Fibroblast of the aortic adventitia (primary cell): ENCODE measurements at regions not wholly inside any gene's neighbourhood (a gene's known extent, or its start where the extent isn't known, plus 50 kb on each side); places are given as distances from the start of the nearest gene placed in this dataset.

Experiments
- DNase-seq: peaks from one replicate; pipeline ENCODE4 v3.0.0-alpha.2; 2010; ENCODE audit warnings: low read depth
- H3K4me3 ChIP-seq: 2 replicates; pipeline ENCODE4 v1.5.1; 2011; ENCODE audit warnings: low read depth, mild to moderate bottlenecking, control low read depth, low read length, moderate library complexity
- CTCF ChIP-seq: IDR thresholded peaks from 2 replicates; pipeline ENCODE4 v1.5.1; 2011; ENCODE audit warnings: mild to moderate bottlenecking, low read length, control low read depth, inconsistent platforms; ENCODE audit not compliant: insufficient read depth

DNA sequence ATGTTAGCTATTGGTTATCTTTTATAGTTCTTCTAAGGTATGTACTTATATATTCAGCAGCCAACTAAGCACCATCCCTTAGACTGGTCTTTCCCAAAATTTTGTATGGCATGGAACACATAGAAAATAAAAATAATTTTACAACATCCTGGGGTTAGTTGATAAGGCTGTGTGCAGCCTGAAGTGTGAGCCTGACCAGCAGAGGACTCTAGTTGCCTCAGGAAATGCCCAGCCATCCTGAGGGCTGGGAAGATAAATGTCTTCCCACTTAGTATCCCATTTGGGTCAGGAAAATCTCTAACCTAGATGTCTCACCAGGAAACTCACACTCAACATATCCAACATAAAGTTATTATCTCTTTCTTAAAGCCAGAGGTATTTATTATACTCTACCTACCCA, 251.4 kb upstream of the POF1B start:
- DNase-seq, result no peak
- no peak for TF ChIP-seq CTCF
- H3K4me3 ChIP-seq, result no peak overlapping the region

DNA sequence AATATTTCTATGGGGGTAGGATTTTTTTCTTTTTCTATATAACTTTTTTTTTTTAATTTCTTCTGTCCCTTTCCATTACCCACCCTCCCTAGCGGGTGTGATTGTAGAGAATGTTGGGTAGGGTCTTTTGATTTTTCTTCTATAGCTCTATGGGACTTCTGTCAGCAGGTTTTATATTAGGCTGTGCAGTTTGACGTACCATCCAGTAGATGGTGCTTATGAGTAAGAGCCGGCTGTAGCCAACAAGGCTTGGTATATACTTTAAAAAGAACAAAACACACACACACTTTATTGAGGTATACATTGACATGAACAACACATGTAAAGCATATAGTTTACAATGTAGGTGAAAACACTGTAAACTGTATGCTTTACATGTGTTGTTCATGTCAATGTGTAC, 247.9 kb upstream of the POF1B start:
- peak; percentile 39 for TF ChIP-seq CTCF
- DNase-seq, result peak; percentile 2
- H3K4me3 ChIP-seq, result no peak overlapping the region

DNA sequence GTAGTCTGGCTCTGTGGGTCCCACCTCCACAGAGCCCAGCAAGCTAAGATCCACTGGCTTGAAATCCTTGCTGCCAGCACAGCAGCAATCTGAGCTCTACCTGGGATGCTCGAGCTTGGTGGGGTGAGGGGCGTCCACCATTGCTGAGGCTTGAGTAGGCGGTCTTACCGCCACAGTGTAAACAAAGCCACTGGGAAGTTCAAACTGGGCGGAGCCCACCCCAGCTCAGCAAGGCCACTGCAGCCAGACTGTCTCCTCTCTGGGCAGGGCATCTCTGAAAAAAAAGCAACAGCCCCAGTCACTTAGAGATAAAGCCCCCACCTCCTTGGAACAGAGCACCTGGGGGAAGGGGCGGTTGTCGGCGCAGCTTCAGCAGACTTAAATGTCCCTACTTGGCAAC, 243.2 kb upstream of the POF1B start:
- no peak for DNase-seq
- TF ChIP-seq CTCF, result no peak
- H3K4me3 ChIP-seq, result no peak overlapping the region

- no peak for DNase-seq
- no peak for TF ChIP-seq CTCF
- no peak overlapping the region for H3K4me3 ChIP-seq
These were observed 241.0 kb upstream of the POF1B start for GRCh38 chrX:85620466-85620865.

DNA sequence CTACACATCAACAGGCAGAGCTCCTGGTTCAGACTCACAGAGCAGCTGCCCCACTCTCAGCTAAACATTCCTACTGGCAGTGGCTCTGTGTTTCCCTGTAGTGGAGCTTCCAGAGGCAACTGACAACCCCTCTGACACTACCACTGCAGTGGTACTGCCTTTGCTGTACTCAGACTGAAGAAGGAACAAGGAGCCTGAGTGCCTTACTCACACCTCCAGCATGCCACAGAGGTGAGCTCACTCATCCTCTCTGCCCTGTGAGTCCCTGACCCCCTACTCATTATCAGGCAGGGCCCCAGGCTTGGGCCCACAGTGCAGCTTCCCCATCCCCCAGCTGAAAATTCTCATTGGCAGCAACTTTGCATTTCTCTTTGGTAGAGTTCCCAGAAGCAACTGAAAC, 240.5 kb upstream of the POF1B start:
- no peak for TF ChIP-seq CTCF
- DNase-seq, result no peak
- no peak overlapping the region for H3K4me3 ChIP-seq

DNA sequence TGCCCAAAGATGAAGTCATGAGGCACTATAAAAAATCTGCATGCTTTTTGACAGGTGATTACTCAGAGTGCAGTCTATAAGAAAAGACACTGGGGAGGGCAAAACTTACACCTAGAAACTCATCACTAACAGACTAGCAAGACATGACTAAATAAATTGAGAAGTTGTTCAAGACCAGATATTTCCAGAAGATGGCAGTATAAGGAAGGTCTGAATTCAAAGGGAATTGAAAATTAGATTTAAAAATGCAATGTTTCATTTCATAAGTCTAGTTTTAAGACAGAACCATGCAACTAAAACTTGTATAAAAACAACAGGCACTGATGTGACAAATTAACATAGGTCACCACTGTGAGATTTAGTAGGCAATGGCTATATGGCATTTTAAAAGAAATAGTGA, 232.5 kb upstream of the POF1B start:
- H3K4me3 ChIP-seq, result no peak overlapping the region
- peak; percentile 34 for TF ChIP-seq CTCF
- peak; percentile 23 for DNase-seq

GRCh38 chrX:85592980-85593379, 213.5 kb upstream of the POF1B start:
- no peak overlapping the region for H3K4me3 ChIP-seq
- DNase-seq, result no peak
- no peak for TF ChIP-seq CTCF
